ENCODE measurements at regions not wholly inside any gene's neighbourhood (a gene's known extent, or its start where the extent isn't known, plus 50 kb on each side); places are given as distances from the start of the nearest gene placed in this dataset.

DNA sequence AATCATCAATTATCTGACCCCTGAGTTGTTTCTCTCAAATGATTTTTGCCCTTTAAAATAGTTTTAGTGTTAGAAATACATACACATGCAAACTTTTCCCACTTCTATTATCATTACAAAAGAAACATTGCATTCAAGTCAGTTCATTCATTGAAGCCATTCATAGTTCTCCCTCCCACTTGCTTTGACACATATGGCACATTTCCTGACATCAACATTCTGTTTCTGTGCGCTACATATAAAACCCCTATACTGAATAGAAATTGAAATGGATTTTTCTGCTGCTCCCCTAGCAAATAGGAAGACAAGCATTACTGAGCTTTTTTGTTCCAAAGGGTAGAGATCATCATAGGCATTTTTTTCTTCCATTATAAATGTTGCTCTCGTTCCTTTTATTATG, 497.9 kb upstream of the PCDH10 start:
- TF ChIP-seq, protein P1, sequence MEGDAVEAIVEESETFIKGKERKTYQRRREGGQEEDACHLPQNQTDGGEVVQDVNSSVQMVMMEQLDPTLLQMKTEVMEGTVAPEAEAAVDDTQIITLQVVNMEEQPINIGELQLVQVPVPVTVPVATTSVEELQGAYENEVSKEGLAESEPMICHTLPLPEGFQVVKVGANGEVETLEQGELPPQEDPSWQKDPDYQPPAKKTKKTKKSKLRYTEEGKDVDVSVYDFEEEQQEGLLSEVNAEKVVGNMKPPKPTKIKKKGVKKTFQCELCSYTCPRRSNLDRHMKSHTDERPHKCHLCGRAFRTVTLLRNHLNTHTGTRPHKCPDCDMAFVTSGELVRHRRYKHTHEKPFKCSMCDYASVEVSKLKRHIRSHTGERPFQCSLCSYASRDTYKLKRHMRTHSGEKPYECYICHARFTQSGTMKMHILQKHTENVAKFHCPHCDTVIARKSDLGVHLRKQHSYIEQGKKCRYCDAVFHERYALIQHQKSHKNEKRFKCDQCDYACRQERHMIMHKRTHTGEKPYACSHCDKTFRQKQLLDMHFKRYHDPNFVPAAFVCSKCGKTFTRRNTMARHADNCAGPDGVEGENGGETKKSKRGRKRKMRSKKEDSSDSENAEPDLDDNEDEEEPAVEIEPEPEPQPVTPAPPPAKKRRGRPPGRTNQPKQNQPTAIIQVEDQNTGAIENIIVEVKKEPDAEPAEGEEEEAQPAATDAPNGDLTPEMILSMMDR (IDR thresholded peaks at IDR 0.05) = no peak
- no peak for TF ChIP-seq POLR2A (IDR thresholded peaks at IDR 0.05)

Data from esophagus squamous epithelium (tissue), 4 donors.